Pons (tissue), 1 donor: ENCODE measurements at regions not wholly inside any gene's neighbourhood (a gene's known extent, or its start where the extent isn't known, plus 50 kb on each side); places are given as distances from the start of the nearest gene placed in this dataset.

Source experiments
- DNase-seq: peaks from one replicate; pipeline ENCODE4 v3.0.0-alpha.2; 2016; ENCODE audit warnings: low spot score

GRCh38 chr6:156517088-156517487, 260.1 kb upstream of the ARID1B start:
- DNase-seq, result no peak

DNA sequence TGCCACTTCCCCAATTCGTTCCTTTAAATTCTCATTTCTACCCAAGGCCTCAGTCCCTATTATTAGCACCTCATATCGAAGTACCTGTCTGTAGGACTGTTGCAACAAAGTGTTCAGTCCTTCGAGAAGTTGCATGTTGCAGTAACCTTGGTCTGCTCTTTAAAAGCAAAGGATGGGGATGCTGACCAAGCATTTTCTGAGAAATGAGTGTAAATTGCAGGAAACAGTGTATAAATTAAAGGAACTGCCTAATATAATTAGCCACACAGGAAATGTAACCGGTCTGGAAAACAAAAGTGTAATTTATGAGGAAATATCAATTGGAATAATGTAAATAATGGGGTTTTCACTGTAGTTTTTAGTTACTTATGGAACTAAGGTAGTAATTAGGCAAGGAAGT, 261.9 kb upstream of the ARID1B start:
- DNase-seq, result no peak

- DNase-seq, result no peak
Measured at GRCh38 chr6:156513504-156513903, 263.7 kb upstream of the ARID1B start.

GRCh38 chr6:156511570-156511969, 265.6 kb upstream of the ARID1B start:
- no peak for DNase-seq

GRCh38 chr6:156511051-156511450, 266.1 kb upstream of the ARID1B start:
- DNase-seq, result no peak

- no peak for DNase-seq
Measured at GRCh38 chr6:156510242-156510641, 266.9 kb upstream of the ARID1B start.

DNA sequence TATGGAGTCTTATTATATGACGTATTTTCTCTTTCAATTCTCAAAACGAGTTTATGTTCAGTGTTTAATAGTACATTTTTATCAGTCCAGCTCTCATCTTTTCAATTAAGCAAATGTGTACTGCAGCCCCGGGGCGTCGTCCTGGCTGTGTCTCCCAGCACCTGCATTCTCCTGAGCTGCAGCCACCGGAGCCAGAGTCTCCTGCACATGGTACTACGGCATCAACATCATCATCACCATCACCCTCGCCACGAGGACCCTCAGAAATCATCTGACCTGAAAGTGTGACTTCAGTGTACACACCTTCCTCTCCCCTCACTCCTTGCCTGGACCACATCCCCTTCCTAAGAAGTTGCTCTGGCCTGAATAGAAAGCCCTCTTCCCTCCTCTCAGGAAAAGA, 267.7 kb upstream of the ARID1B start:
- no peak for DNase-seq

GRCh38 chr6:156508923-156509322, 268.3 kb upstream of the ARID1B start:
- DNase-seq, result no peak

DNA sequence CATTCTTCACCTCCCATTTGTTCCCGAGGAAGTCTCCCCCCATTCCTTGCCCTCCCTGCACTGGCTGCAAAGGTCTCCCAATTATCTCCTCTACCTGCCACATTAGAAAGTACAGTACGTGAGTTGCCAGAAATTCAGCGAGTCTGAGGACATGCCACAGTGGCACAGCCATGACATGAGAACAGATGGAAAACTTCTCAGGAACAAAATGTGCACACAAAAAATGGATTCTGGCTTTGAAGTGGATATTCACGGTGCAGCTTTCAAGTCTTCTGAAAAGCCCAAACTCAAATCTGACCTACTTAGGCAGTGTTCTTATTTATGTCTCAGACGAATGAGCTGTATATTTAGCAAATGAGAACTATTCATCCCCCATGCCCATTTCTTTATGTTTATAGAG, 269.1 kb upstream of the ARID1B start:
- DNase-seq, result no peak

- DNase-seq, result no peak
Measured at GRCh38 chr6:156507656-156508055, 269.5 kb upstream of the ARID1B start.

DNA sequence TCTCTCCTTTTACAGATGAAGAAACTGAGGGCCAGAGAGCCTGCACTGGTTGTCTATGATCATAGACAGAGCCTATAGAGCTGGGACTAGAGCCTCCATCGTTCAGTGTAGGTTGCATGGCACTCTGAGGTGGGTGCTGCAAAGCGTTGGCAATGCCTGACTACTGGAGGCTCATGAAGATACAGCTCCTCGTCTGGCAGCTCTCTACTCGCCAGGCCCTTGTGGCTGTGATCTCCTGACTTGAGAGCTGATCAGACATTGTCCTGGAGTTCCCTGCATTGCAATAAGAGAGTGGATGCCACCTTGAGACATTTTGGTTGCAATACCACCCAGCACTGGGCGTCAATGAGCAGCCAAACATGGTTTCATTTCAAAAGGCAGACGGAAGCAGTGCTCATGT, 270.1 kb upstream of the ARID1B start:
- no peak for DNase-seq

DNA sequence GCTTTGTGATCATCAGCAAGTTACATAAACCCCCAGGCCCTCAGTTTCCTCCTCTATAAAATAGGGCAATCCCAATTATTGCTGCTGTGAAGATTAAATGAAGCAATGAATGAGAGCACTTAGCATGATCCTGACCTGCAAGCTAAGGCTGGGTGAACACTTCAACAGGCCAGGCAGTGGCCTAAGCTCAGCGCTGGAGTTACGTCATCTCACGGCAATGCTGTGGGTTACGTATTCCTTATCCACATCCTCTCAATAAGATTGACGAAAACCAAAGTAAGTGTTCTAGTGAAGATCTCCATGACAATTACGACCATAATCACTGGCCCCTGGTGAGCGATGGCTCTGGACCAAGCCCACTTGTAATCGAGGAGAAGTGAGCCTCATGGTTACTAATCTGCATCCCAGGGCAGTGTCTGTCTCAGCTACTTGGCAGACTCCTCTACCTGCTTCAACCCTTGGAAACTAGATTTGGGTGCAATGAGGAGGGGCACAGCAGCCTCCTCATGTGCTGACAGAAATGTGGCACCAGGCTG, 274.1 kb upstream of the ARID1B start:
- no peak for DNase-seq

- no peak for DNase-seq
Measured at GRCh38 chr6:156497618-156498017, 279.6 kb upstream of the ARID1B start.

GRCh38 chr6:156487877-156488276, 289.3 kb upstream of the ARID1B start:
- no peak for DNase-seq

DNA sequence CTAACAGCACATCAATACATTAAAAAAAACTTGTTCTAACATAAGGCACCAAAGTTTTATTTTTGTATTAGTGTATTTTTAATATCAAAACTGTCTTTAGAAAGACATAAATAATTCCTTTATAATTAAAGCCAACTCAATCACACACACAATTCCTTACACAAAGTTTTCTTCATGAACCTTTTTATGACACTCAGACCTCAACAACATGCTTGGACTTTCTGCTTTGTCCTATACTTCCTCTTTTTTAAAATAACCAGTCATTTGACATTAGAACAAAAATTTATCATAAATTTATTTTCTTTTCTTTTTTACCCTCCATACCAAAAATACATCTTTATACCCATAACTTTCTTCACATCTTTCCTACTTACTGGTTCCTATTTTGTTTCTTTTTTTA, 292.0 kb upstream of the ARID1B start:
- DNase-seq, result no peak

DNA sequence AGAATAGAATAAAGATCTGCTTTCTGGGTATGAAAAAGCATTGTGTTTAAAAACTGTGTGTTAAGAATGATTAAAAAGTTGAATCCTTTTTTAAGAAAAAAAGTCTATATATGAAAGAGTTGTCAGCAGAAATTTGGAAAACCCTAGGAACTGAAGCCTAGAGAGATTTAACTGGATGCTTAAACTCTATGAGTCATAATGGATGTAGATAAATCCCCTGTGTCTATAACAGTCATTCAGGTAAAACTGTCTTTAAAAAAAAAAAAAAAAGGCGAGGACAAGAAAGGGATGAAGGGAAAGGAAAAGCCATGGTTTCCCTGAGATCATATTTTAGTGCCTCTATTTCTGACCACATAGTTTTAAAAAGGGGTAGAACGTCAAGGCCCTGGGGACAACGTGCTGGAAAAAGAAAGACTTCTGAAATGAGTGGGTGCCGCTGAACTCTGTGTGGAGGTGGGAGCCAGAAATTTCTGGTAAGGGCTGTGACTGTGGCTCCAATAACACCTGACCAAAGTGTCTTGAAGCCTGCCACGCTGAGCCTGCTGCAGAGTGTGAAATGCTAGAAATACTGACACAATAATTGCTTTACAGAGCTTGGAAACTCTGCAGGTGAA, 302.6 kb upstream of the ARID1B start:
- no peak for DNase-seq

DNA sequence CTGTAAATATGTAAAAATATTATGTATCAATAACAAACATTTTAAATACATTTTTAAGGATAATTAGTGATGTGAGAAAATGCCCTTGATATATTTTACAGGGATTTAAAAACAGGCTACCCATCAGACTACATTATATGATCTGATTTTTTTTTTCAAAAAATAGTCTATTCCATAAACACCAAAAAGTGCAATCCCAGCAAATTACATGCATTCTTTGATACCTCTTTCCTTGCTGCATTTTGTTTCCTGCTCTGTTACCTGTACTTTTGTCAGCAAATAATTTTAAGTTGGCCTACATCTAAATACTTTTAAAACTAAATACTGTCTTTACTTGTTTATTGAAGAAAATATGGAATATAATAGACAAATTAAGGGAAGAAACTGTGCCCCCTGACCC, 306.2 kb upstream of the ARID1B start:
- DNase-seq, result no peak

- no peak for DNase-seq
Measured at GRCh38 chr6:156464100-156464878, 312.9 kb upstream of the ARID1B start.

DNA sequence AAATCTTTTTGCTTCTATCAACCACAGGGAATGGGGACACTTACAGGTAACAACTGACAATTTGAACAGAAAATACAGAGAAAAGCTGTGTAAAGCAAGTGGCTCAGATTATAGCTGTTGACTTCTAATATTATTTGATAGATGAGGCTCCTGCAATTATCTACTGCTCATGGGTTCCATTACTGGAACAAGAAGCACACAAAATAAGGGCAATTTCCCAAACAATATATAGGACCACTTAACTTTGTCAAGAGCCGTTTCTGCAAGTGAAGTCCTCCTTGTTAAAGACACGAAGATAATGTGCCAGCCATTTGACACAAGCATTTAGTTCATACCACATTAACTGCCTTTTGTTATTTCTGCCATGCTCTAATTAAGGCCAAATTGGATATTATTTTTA, 315.5 kb upstream of the ARID1B start:
- no peak for DNase-seq

- DNase-seq, result no peak
Measured at GRCh38 chr6:156457601-156458000, 319.6 kb upstream of the ARID1B start.

- no peak for DNase-seq
Measured at GRCh38 chr6:156455847-156456246, 321.3 kb upstream of the ARID1B start.

- no peak for DNase-seq
Measured at GRCh38 chr6:156454867-156455266, 322.3 kb upstream of the ARID1B start.

DNA sequence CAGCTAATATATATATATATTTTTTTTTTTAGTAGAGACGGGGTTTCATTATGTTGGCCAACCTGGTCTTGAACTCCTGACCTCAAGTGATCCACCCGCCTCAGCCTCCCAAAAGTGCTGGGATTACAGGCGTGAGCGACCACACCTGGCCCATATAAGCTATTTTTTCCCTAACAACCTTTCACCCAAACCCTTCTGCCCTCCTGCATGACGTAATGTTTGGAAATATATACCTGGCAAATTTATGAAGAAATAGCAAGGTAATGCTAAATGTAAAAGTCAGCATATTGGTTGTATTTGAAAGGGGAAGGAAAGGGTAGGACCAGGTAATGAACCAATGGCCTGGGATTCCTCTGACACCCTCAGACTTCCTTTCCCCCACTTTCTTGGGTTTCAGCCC, 325.5 kb upstream of the ARID1B start:
- DNase-seq, result no peak

GRCh38 chr6:156451088-156451487, 326.1 kb upstream of the ARID1B start:
- DNase-seq, result no peak
